SK-N-SH (cell line): ENCODE measurements at regions not wholly inside any gene's neighbourhood (a gene's known extent, or its start where the extent isn't known, plus 50 kb on each side); places are given as distances from the start of the nearest gene placed in this dataset.

Experiments used
- CTCF ChIA-PET: fragments of 300-600, 350-600 bp; formaldehyde crosslinking; extraction: SDS; loops from one replicate; lab custom pipeline; 2021; lab: Yijun Ruan, JAX
- POLR2A ChIA-PET: fragments of 350-600 bp; sonication (Branson Sonifier 250); formaldehyde crosslinking; extraction: SDS; loops from one replicate; lab custom pipeline; 2020; ENCODE audit warnings: antibody characterized with exemption, inconsistent platforms; lab: Yijun Ruan, JAX
- DNase-seq: peaks from one replicate; pipeline ENCODE4 v3.0.0; 2012
- H2AFZ ChIP-seq: fragments of 200-600 bp; sonication (generic); 2 replicates; pipeline ENCODE4 v1.8.1; 2016; ENCODE audit warnings: antibody characterized with exemption, mild to moderate bottlenecking, low read depth
- H3F3A ChIP-seq: fragments of 200-600 bp; sonication (generic); replicated peaks from 2 replicates; pipeline ENCODE3; 2016; ENCODE audit warnings: antibody characterized with exemption, mild to moderate bottlenecking; ENCODE audit not compliant: insufficient read depth
- H3K27ac ChIP-seq, 2 experiments: fragments of 200-500 bp in 1 of 2; fragments of 200-600 bp in 1 of 2; sonication (Bioruptor generic) in 1 of 2; sonication (generic), shearing (Covaris generic) in 1 of 2; 2 replicates each; pipeline versions ENCODE4 v1.5.1 to v1.6.1; 2014 to 2016; ENCODE audit warnings: low read depth in 2 of 2, inconsistent platforms in 1 of 2, low read length in 1 of 2, mild to moderate bottlenecking in 1 of 2, mixed read lengths in 1 of 2
- H3K27me3 ChIP-seq: fragments of 200-600 bp; sonication (generic), shearing (Covaris generic); 2 replicates; pipeline ENCODE4 v1.6.1; 2016; ENCODE audit warnings: mixed run types; ENCODE audit not compliant: insufficient read depth
- H3K36me3 ChIP-seq, 2 experiments: fragments of 200-500 bp in 1 of 2; fragments of 200-600 bp in 1 of 2; sonication (Bioruptor generic) in 1 of 2; sonication (generic) in 1 of 2; replicated peaks in 1 of 2; 2 replicates each; pipeline versions ENCODE3 to v1.5.1; 2014 to 2016; ENCODE audit warnings: low read length in 1 of 2, mild to moderate bottlenecking in 1 of 2; ENCODE audit not compliant: insufficient read depth in 2 of 2, control insufficient read depth in 1 of 2
- H3K4me1 ChIP-seq, 2 experiments: fragments of 200-500 bp in 1 of 2; fragments of 200-600 bp in 1 of 2; sonication (Bioruptor generic) in 1 of 2; sonication (generic), shearing (Covaris generic) in 1 of 2; 2 replicates each; pipeline versions ENCODE4 v1.5.1 to v1.6.1; 2014 to 2016; ENCODE audit warnings: low read depth in 1 of 2, low read length in 1 of 2, mixed run types in 1 of 2; ENCODE audit not compliant: insufficient read depth in 2 of 2, control insufficient read depth in 1 of 2
- H3K4me2 ChIP-seq: fragments of 200-600 bp; sonication (generic), shearing (Covaris generic); 2 replicates; pipeline ENCODE4 v1.6.1; 2017; ENCODE audit warnings: mixed run types
- H3K4me3 ChIP-seq, 2 experiments: fragments of 200-500 bp in 1 of 2; fragments of 200-600 bp in 1 of 2; sonication (Bioruptor generic) in 1 of 2; sonication (generic), shearing (Covaris generic) in 1 of 2; 2 replicates each; pipeline versions ENCODE4 v1.5.1 to v1.8.1; 2014 to 2016; ENCODE audit warnings: low read depth in 2 of 2, inconsistent platforms in 1 of 2, low read length in 1 of 2, mild to moderate bottlenecking in 1 of 2, mixed read lengths in 1 of 2, moderate library complexity in 1 of 2
- H3K79me2 ChIP-seq: fragments of 200-600 bp; sonication (generic); 2 replicates; pipeline ENCODE4 v1.8.1; 2017; ENCODE audit warnings: mild to moderate bottlenecking; ENCODE audit not compliant: insufficient read depth
- H3K9ac ChIP-seq: fragments of 200-600 bp; sonication (generic); 2 replicates; pipeline ENCODE4 v1.6.1; 2017; ENCODE audit warnings: mixed run types
- H3K9me2 ChIP-seq: fragments of 200-600 bp; sonication (generic); 2 replicates; pipeline ENCODE4 v1.6.1; 2017; ENCODE audit warnings: mixed run types
- H3K9me3 ChIP-seq: fragments of 200-600 bp; sonication (generic); 2 replicates; pipeline ENCODE4 v1.6.1; 2017; ENCODE audit warnings: mixed run types, mild to moderate bottlenecking, moderate library complexity
- H4K20me1 ChIP-seq: fragments of 200-600 bp; sonication (generic); 2 replicates; pipeline ENCODE4 v1.6.1; 2017; ENCODE audit warnings: mild to moderate bottlenecking, mixed run types; ENCODE audit not compliant: insufficient read depth
- ELF1 ChIP-seq: IDR thresholded peaks from 2 replicates; pipeline ENCODE4 v1.4.0; 2012
- EP300 ChIP-seq, 2 experiments: IDR thresholded peaks; 2 replicates each; pipeline versions ENCODE4 v1.4.0 to v1.6.1; 2012; ENCODE audit warnings: borderline replicate concordance in 1 of 2, low read depth in 1 of 2, low read length in 1 of 2
- FOXJ3 ChIP-seq: sonication (generic); formaldehyde crosslinking; IDR thresholded peaks from 2 replicates; pipeline ENCODE4 v1.5.1; 2020; ENCODE audit warnings: mild to moderate bottlenecking, missing genetic modification reagents
- JUND ChIP-seq: IDR thresholded peaks from 2 replicates; pipeline ENCODE4 v1.4.0; 2012
- MXI1 ChIP-seq: IDR thresholded peaks from 2 replicates; pipeline ENCODE4 v1.6.1; 2012; ENCODE audit warnings: mild to moderate bottlenecking, low read depth, low read length, improper control_type of control experiment
- RAD21 ChIP-seq: IDR thresholded peaks from 2 replicates; pipeline ENCODE4 v1.6.1; 2012; ENCODE audit warnings: mild to moderate bottlenecking, low read length
- REST ChIP-seq: IDR thresholded peaks from 2 replicates; pipeline ENCODE4 v1.6.1; 2012; ENCODE audit warnings: mild to moderate bottlenecking, low read depth, low read length, moderate library complexity
- RXRA ChIP-seq: IDR thresholded peaks from 2 replicates; pipeline ENCODE4 v1.4.0; 2012; ENCODE audit warnings: low read depth, mild to moderate bottlenecking, borderline replicate concordance
- USF1 ChIP-seq: IDR thresholded peaks from 2 replicates; pipeline ENCODE4 v1.4.0; 2012; ENCODE audit warnings: low read depth, borderline replicate concordance
- ZBTB33 ChIP-seq: IDR thresholded peaks from 2 replicates; pipeline ENCODE4 v1.4.0; 2012; ENCODE audit warnings: low read depth, borderline replicate concordance
- WGBS: methylation state at CpG from one replicate; pipeline ENCODE4 v1.1.6; 2017; ENCODE audit warnings: low lambda C conversion rate; 5-methylcytosine and 5-hydroxymethylcytosine counted together
- TF ChIP-seq, protein P1 (sequence below): fragments of 150-350 bp; IDR thresholded peaks from 2 replicates; pipeline ENCODE4 v1.6.1; 2016; ENCODE audit warnings: mild to moderate bottlenecking, low read depth, low read length

DNA sequence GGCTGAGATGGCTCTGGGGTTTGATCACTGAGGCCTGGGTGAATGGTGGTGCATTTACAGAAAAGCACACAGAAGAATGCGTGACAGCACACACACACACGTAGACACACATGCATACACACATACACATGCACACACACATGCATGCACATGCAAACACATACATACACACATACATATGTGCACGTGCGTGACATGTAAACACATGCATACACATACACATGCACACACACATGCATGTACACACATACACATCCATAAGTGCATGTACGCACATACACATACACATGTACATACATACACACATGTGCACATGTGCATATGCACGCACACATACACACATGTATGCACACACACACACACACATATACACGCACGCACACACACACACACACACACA lies 108.4 kb downstream of the AIPL1 start:
- WGBS, result 59% methylated on average over 8 of the region's 8 CpGs
- ChIA-PET CTCF (no interaction called here), POLR2A (no interaction called here)
- no peak for TF ChIP-seq RXRA
- TF ChIP-seq, protein P1, sequence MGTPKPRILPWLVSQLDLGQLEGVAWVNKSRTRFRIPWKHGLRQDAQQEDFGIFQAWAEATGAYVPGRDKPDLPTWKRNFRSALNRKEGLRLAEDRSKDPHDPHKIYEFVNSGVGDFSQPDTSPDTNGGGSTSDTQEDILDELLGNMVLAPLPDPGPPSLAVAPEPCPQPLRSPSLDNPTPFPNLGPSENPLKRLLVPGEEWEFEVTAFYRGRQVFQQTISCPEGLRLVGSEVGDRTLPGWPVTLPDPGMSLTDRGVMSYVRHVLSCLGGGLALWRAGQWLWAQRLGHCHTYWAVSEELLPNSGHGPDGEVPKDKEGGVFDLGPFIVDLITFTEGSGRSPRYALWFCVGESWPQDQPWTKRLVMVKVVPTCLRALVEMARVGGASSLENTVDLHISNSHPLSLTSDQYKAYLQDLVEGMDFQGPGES, result no peak
- no peak for TF ChIP-seq JUND
- TF ChIP-seq RAD21, result no peak
- no peak for TF ChIP-seq MXI1
- TF ChIP-seq USF1, result no peak
- no peak for TF ChIP-seq REST
- no peak for TF ChIP-seq FOXJ3
- no peak for TF ChIP-seq EP300 (IDR thresholded peaks at IDR 0.05; ENCODE audit: borderline replicate concordance in 1 of 2, low read depth in 1 of 2, low read length in 1 of 2)
- no peak for TF ChIP-seq ZBTB33
- no peak for TF ChIP-seq ELF1
- Histone ChIP-seq H4K20me1 (no peaks in the 10 kb centered on the region), H3K4me1 (no peaks in the 10 kb centered on the region), H3K27ac (no peak overlapping the region), H3K79me2 (no peaks in the 10 kb centered on the region), H3K9me3 (no peaks in the 10 kb centered on the region), H3K9me2 (no peaks in the 10 kb centered on the region), H2AFZ (no peak overlapping the region), H3K4me2 (no peak overlapping the region), H3K4me3 (no peak overlapping the region), H3K36me3 (no peaks in the 10 kb centered on the region), H3K27me3 (peaks cover 21% of the 10 kb centered on the region; the same call in 1 of the 2 replicates), H3F3A (no peaks in the 10 kb centered on the region), H3K9ac (no peak overlapping the region)
- DNase-seq, result no peak
